A549 (cell line): ENCODE measurements at regions not wholly inside any gene's neighbourhood (a gene's known extent, or its start where the extent isn't known, plus 50 kb on each side); places are given as distances from the start of the nearest gene placed in this dataset.

Experiments used
- ATAC-seq, 2 experiments: fragments of 200-7000 bp in 1 of 2; fragments of >200 bp in 1 of 2; cut with Nextera tagmentation in 1 of 2; cut with Tn5 transposase in 1 of 2; 3 replicates each; pipeline versions ENCODE4 v1.8.0 to v1.9.1; 2018 to 2020; ENCODE audit warnings: mild to moderate bottlenecking in 1 of 2, moderate library complexity in 1 of 2
- CTCF ChIA-PET: fragments of 300-600 bp; sonication (Branson Sonifier 250); formaldehyde crosslinking; extraction: SDS; loops from one replicate; lab custom pipeline; 2021; ENCODE audit warnings: antibody characterized with exemption, inconsistent platforms; lab: Yijun Ruan, JAX
- POLR2A ChIA-PET: fragments of 350-600 bp; formaldehyde crosslinking; extraction: SDS; loops from one replicate; lab custom pipeline; 2021; ENCODE audit warnings: antibody characterized with exemption, inconsistent platforms; lab: Yijun Ruan, JAX
- DNase-seq, 2 experiments: peaks; one replicate each; pipeline versions ENCODE4 v3.0.0 to v3.0.0-alpha.2; 2011 to 2016; ENCODE audit warnings: low read depth in 1 of 2, low spot score in 1 of 2
- FAIRE-seq: peaks from 2 replicates; lab custom pipeline; 2011; peaks lifted over from hg19 to GRCh38; lab: Jason Lieb, UNC
- H3K27ac ChIP-seq, 2 experiments: fragments of >200 bp; sonication (Bioruptor Twin); formaldehyde crosslinking; 3 replicates each; pipeline ENCODE4 v1.5.1; 2016 to 2017
- H3K4me1 ChIP-seq: fragments of >200 bp; sonication (Bioruptor Twin); formaldehyde crosslinking; 3 replicates; pipeline ENCODE4 v1.6.1; 2016
- H3K4me2 ChIP-seq: fragments of >200 bp; sonication (Bioruptor Twin); formaldehyde crosslinking; 3 replicates; pipeline ENCODE4 v1.6.1; 2016
- H3K4me3 ChIP-seq: fragments of >200 bp; sonication (Bioruptor Twin); formaldehyde crosslinking; 3 replicates; pipeline ENCODE4 v1.5.1; 2016
- H3K9me3 ChIP-seq: fragments of >200 bp; sonication (Bioruptor Twin); formaldehyde crosslinking; 3 replicates; pipeline ENCODE4 v1.6.1; 2016
- BCL3 ChIP-seq: fragments of >200 bp; sonication (Bioruptor Twin); formaldehyde crosslinking; IDR thresholded peaks from 3 replicates; pipeline ENCODE4 v1.6.1; 2016
- CBX8 ChIP-seq: fragments of 200-600 bp; sonication (generic); IDR thresholded peaks from 2 replicates; pipeline ENCODE4 v1.6.1; 2016
- CEBPB ChIP-seq, 2 experiments: fragments of >200 bp in 1 of 2; sonication (Bioruptor Twin) in 1 of 2; formaldehyde crosslinking in 1 of 2; IDR thresholded peaks; 2 replicates each; pipeline ENCODE4 v1.6.1; 2012 to 2016
- CTCF ChIP-seq: fragments of >200 bp; sonication (Bioruptor Twin); formaldehyde crosslinking; IDR thresholded peaks from 3 replicates; pipeline ENCODE4 v1.5.1; 2016
- EHMT2 ChIP-seq: fragments of 200-600 bp; sonication (generic); IDR thresholded peaks from 2 replicates; pipeline ENCODE4 v1.6.1; 2016; ENCODE audit warnings: antibody characterized with exemption, low read depth, mild to moderate bottlenecking, moderate library complexity
- GATA3 ChIP-seq: IDR thresholded peaks from 2 replicates; pipeline ENCODE4 v1.6.1; 2012; ENCODE audit warnings: borderline replicate concordance
- HDAC2 ChIP-seq: fragments of 200-600 bp; sonication (generic); IDR thresholded peaks from 2 replicates; pipeline ENCODE4 v1.6.1; 2016
- HOXB5 ChIP-seq: fragments of 250-450 bp; sonication (Bioruptor Pico); IDR thresholded peaks from 2 replicates; pipeline ENCODE4 v1.5.0; 2020; ENCODE audit warnings: mild to moderate bottlenecking, moderate library complexity
- MAFK ChIP-seq: fragments of 450-650 bp; IDR thresholded peaks from 2 replicates; pipeline ENCODE4 v1.6.1; 2014; ENCODE audit not compliant: partially characterized antibody
- NFE2L2 ChIP-seq: fragments of 150-350 bp; conservative IDR thresholded peaks from 2 replicates; pipeline ENCODE4 v1.6.1; 2014; ENCODE audit warnings: low read length
- PHF8 ChIP-seq: fragments of 200-600 bp; sonication (generic); IDR thresholded peaks from 2 replicates; pipeline ENCODE4 v1.6.1; 2016; ENCODE audit warnings: low read depth, mild to moderate bottlenecking, antibody characterized with exemption, moderate library complexity, borderline replicate concordance
- POLR2AphosphoS2 ChIP-seq: conservative IDR thresholded peaks from 2 replicates; pipeline ENCODE4 v1.6.1; 2012; ENCODE audit warnings: low read length, improper control_type of control experiment, inconsistent platforms
- RFX5 ChIP-seq: fragments of 450-650 bp; IDR thresholded peaks from 2 replicates; pipeline ENCODE4 v1.7.1; 2014; ENCODE audit warnings: antibody characterized with exemption, mild to moderate bottlenecking, moderate library complexity
- RNF2 ChIP-seq: fragments of 200-600 bp; sonication (generic); IDR thresholded peaks from 2 replicates; pipeline ENCODE4 v1.6.1; 2016; ENCODE audit warnings: low read depth, mild to moderate bottlenecking, antibody characterized with exemption, moderate library complexity, borderline replicate concordance
- TP53 ChIP-seq: fragments of 250-450 bp; sonication (Bioruptor Pico); IDR thresholded peaks from 2 replicates; pipeline ENCODE4 v1.5.0; 2021; ENCODE audit warnings: mild to moderate bottlenecking, moderate library complexity
- ZC3H11A ChIP-seq: fragments of 450-650 bp; IDR thresholded peaks from 2 replicates; pipeline ENCODE4 v1.6.1; 2014; ENCODE audit warnings: antibody characterized with exemption, mild to moderate bottlenecking
- whole genome bisulfite sequencing: methylation state at CpG from one replicate; pipeline ENCODE4 v1.1.6; 2017; ENCODE audit errors: missing lambda C conversion rate; 5-methylcytosine and 5-hydroxymethylcytosine counted together
- TF ChIP-seq, protein P1 (sequence below): IDR thresholded peaks from 2 replicates; pipeline ENCODE4 v1.6.1; 2012
- TF ChIP-seq, protein P2 (sequence below): fragments of >200 bp; sonication (Bioruptor Twin); formaldehyde crosslinking; IDR thresholded peaks from 2 replicates; pipeline ENCODE4 v1.6.1; 2016
- TF ChIP-seq, protein P3 (sequence below): IDR thresholded peaks from 2 replicates; pipeline ENCODE4 v1.6.1; 2012

DNA sequence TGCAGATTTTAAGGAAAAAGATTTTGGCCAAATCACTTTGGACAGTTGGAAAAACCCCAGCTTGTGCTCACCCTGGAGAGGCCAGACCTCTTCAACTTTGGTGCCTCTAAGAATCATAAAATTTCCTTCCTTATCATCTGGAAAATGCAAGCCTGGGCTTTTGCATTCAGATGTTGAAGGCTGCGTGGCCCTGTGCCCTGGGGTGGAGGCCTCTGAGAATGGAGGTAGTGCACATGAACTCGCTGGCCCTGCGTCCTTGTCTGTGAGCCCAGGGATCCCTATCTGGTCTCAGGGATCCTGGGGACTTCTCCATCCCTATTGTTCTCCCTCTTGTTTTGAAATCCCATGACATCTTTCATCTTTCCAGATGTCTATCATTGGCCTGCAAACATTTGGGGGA is 64.6 kb upstream of the ARNT2 start:
- no peak overlapping the region for H3K4me3 ChIP-seq
- no peaks in the 10 kb centered on the region for H3K4me1 ChIP-seq
- no peak overlapping the region for H3K27ac ChIP-seq
- TF ChIP-seq ZC3H11A (no peak), POLR2AphosphoS2 (no peak), RFX5 (no peak), RNF2 (no peak), NFE2L2 (no peak), TP53 (CRISPR knock-in tag) (no peak), PHF8 (no peak), CEBPB (IDR thresholded peaks at IDR 0.05) (no peak), CTCF (no peak)
- ATAC-seq (no peak), FAIRE-seq (no peak), DNase-seq (no peak)
- ChIA-PET CTCF (interaction anchor here (1.2 kb wide), 1 partner anchor 28 kb away, joined by 4 read pairs; no protein-coding TSS in a partner anchor), POLR2A (no interaction called here)
- WGBS, result 31% methylated on average over 3 of the region's 3 CpGs
- 0 out of 3 replicates have a peak, but pooled peaks cover 4% of the 10 kb centered on the region for H3K9me3 ChIP-seq
- H3K4me2 ChIP-seq, result no peak overlapping the region

GRCh38 chr15:80342148-80342547 is 62.0 kb upstream of the ARNT2 start:
- ChIA-PET CTCF (no interaction called here), POLR2A (no interaction called here)
- H3K4me1 ChIP-seq, result no peaks in the 10 kb centered on the region
- 0 out of 6 replicates have a peak, but pooled peaks of 1 of the 2 experiments have one; percentile 19 for ATAC-seq
- WGBS, result 13% methylated on average over 4 of the region's 4 CpGs
- no peak overlapping the region for H3K27ac ChIP-seq
- DNase-seq, result no peak
- FAIRE-seq, result no peak
- H3K9me3 ChIP-seq, result no peaks in the 10 kb centered on the region
- H3K4me2 ChIP-seq, result no peak overlapping the region
- no peak overlapping the region for H3K4me3 ChIP-seq
- TF ChIP-seq, protein P1, sequence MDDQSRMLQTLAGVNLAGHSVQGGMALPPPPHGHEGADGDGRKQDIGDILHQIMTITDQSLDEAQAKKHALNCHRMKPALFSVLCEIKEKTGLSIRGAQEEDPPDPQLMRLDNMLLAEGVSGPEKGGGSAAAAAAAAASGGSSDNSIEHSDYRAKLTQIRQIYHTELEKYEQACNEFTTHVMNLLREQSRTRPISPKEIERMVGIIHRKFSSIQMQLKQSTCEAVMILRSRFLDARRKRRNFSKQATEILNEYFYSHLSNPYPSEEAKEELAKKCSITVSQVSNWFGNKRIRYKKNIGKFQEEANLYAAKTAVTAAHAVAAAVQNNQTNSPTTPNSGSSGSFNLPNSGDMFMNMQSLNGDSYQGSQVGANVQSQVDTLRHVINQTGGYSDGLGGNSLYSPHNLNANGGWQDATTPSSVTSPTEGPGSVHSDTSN, result no peak
- no peak for TF ChIP-seq MAFK
- TF ChIP-seq HDAC2, result no peak
- TF ChIP-seq, all 56 proteins: peak for 0

- CTCF ChIA-PET, result interaction anchor here (0.8 to 1.2 kb wide), 2 partner anchors 14 to 17 kb away, joined by 3 read pairs; no protein-coding TSS in a partner anchor
- POLR2A ChIA-PET, result no interaction called here
Measured at GRCh38 chr15:80343554-80343992, 60.6 kb upstream of the ARNT2 start.

More at GRCh38 chr15:80343554-80343992, 60.6 kb upstream of the ARNT2 start:
- TF ChIP-seq, protein P2, sequence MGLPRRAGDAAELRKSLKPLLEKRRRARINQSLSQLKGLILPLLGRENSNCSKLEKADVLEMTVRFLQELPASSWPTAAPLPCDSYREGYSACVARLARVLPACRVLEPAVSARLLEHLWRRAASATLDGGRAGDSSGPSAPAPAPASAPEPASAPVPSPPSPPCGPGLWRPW, result no peak
- TF ChIP-seq TP53 (CRISPR knock-in tag) (no peak), HOXB5 (no peak), CBX8 (no peak), BCL3 (no peak), GATA3 (no peak), EHMT2 (no peak)
- TF ChIP-seq, protein P3, sequence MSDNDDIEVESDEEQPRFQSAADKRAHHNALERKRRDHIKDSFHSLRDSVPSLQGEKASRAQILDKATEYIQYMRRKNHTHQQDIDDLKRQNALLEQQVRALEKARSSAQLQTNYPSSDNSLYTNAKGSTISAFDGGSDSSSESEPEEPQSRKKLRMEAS, result no peak
- H3K9me3 ChIP-seq, result no peaks in the 10 kb centered on the region
- 61% methylated on average over 3 of the region's 3 CpGs for WGBS
- no peak overlapping the region for H3K4me2 ChIP-seq
- DNase-seq, result no peak
- H3K27ac ChIP-seq, result no peak overlapping the region
- FAIRE-seq, result no peak
- no peak for ATAC-seq
- H3K4me1 ChIP-seq, result no peaks in the 10 kb centered on the region
- H3K4me3 ChIP-seq, result no peak overlapping the region
